OCI-LY1 (cell line): ENCODE measurements at regions not wholly inside any gene's neighbourhood (a gene's known extent, or its start where the extent isn't known, plus 50 kb on each side); places are given as distances from the start of the nearest gene placed in this dataset.

ENCODE experiments used
- EZH2 ChIP-seq: fragments of 200-600 bp; sonication (generic), shearing (Covaris generic); IDR thresholded peaks from 2 replicates; pipeline ENCODE4 v1.8.0; 2017; ENCODE audit warnings: borderline replicate concordance, mixed run types, mild to moderate bottlenecking, antibody characterized with exemption, low read length, moderate library complexity, mixed read lengths
- TF ChIP-seq, protein P1 (sequence below): fragments of 200-600 bp; sonication (generic), shearing (Covaris generic); IDR thresholded peaks from 2 replicates; pipeline ENCODE4 v1.5.1; 2017; ENCODE audit warnings: mild to moderate bottlenecking, antibody characterized with exemption, low read length, moderate library complexity, mixed read lengths

DNA sequence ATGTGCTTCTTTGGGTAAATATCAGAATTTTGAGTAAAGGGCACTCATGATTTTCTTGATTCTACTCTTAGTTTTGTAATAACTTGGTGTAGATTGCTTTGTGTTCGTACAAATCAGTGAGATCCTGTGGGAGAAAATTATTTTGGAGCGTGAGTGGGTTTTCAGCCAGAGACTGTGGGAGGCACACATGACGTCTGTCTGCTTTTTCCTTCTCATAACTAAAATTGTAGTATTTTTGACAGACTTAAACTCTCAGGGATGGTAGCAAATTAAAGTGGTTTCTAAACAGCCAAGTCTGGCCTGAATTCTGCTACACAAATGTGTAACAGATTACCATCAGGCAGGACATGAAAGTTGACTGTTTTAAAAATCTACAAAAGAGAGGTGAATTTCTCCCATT is 222.6 kb downstream of the OTOR start:
- TF ChIP-seq, protein P1, sequence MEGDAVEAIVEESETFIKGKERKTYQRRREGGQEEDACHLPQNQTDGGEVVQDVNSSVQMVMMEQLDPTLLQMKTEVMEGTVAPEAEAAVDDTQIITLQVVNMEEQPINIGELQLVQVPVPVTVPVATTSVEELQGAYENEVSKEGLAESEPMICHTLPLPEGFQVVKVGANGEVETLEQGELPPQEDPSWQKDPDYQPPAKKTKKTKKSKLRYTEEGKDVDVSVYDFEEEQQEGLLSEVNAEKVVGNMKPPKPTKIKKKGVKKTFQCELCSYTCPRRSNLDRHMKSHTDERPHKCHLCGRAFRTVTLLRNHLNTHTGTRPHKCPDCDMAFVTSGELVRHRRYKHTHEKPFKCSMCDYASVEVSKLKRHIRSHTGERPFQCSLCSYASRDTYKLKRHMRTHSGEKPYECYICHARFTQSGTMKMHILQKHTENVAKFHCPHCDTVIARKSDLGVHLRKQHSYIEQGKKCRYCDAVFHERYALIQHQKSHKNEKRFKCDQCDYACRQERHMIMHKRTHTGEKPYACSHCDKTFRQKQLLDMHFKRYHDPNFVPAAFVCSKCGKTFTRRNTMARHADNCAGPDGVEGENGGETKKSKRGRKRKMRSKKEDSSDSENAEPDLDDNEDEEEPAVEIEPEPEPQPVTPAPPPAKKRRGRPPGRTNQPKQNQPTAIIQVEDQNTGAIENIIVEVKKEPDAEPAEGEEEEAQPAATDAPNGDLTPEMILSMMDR, result no peak
- no peak for TF ChIP-seq EZH2
